Astrocyte of the spinal cord (primary cell): ENCODE measurements at regions not wholly inside any gene's neighbourhood (a gene's known extent, or its start where the extent isn't known, plus 50 kb on each side); places are given as distances from the start of the nearest gene placed in this dataset.
A peak's percentile ranks its signal among the peaks of the same experiment; 100 is the strongest.

Experiments used
- DNase-seq: peaks from one replicate; pipeline ENCODE4 v3.0.0; 2011; ENCODE audit warnings: low read depth, low spot score
- H3K4me3 ChIP-seq: 2 replicates; pipeline ENCODE4 v1.5.1; 2011; ENCODE audit warnings: low read depth, mild to moderate bottlenecking, low read length, moderate library complexity
- in situ Hi-C: cut with HindIII; loops from 2 replicates; pipeline ENCODE4 v1.10.0; 2017; ENCODE audit warnings: low sequenced_read_pairs
- TF ChIP-seq, protein P1 (sequence below): IDR thresholded peaks from 2 replicates; pipeline ENCODE4 v1.5.1; 2012; ENCODE audit warnings: low read depth, mild to moderate bottlenecking, low read length, inconsistent platforms

GRCh38 chr5:56566374-56567249 is 248.7 kb upstream of the MAP3K1 start:
- H3K4me3 ChIP-seq: no peak overlapping the region
- in situ Hi-C loops: no loop called here
- DNase-seq: no peak
- TF ChIP-seq, protein P1, sequence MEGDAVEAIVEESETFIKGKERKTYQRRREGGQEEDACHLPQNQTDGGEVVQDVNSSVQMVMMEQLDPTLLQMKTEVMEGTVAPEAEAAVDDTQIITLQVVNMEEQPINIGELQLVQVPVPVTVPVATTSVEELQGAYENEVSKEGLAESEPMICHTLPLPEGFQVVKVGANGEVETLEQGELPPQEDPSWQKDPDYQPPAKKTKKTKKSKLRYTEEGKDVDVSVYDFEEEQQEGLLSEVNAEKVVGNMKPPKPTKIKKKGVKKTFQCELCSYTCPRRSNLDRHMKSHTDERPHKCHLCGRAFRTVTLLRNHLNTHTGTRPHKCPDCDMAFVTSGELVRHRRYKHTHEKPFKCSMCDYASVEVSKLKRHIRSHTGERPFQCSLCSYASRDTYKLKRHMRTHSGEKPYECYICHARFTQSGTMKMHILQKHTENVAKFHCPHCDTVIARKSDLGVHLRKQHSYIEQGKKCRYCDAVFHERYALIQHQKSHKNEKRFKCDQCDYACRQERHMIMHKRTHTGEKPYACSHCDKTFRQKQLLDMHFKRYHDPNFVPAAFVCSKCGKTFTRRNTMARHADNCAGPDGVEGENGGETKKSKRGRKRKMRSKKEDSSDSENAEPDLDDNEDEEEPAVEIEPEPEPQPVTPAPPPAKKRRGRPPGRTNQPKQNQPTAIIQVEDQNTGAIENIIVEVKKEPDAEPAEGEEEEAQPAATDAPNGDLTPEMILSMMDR: no peak

GRCh38 chr5:56565644-56566043 is 249.7 kb upstream of the MAP3K1 start:
- no peak overlapping the region for H3K4me3 ChIP-seq
- no peak for DNase-seq
- TF ChIP-seq, protein P1: no peak
- in situ Hi-C loops: no loop called here

DNA sequence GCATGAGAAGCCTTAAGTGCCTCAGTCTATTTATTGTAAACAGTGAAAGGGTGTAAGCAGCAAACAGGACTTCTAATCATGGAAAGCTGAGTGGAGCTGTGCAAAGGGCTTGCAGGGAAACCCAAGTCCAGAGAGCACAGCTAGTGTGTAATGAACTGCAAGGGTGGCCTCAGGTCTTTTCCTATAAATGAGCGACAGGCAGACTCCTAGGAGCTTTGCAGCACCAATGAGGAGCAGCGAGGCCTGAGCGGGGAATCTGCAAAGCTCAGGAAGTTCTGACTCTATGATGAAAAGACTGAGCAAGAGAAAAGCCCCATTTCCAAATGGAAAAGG is 250.1 kb upstream of the MAP3K1 start:
- no peak overlapping the region for H3K4me3 ChIP-seq

DNA sequence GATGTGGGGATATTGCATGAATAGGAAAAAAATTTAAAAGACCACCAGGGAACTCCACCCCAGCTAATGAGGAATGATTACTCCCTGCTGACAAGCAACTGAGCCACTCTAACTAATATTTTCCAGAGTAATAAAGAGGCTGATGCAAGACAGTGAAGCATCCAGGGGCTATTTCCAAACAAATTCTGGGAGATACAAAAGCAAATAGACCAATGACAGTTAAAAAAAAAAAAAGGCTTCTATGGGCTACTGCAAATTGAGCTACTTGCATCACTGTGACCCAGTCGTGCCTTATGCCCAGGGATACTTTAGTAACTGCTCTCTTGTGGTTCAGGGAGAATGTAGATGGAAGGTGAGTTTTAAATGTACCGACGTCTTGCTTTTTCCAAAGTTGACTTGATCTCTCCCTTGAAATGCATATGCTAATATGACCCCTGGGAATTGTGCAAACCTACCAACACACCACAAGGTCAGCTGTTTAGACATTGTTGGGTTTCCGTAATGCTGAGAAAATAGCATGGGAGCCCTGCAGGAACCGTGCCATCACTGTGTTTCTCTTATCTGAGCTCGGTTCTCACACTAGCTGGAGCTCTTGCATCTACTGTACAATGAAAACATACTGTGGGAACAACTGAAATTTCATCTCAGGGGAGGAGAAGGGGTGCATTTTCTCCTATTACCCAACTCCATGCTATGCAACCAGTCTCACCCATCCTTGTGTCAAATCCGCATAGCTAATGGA is 250.6 kb upstream of the MAP3K1 start:
- H3K4me3 ChIP-seq: no peak overlapping the region
- TF ChIP-seq, protein P1: no peak
- in situ Hi-C loops: no loop called here
- peak; percentile 66 for DNase-seq

More for the DNA sequence above, 250.1 kb upstream of the MAP3K1 start:
- in situ Hi-C loops: no loop called here
- TF ChIP-seq, protein P1: no peak
- no peak for DNase-seq

DNA sequence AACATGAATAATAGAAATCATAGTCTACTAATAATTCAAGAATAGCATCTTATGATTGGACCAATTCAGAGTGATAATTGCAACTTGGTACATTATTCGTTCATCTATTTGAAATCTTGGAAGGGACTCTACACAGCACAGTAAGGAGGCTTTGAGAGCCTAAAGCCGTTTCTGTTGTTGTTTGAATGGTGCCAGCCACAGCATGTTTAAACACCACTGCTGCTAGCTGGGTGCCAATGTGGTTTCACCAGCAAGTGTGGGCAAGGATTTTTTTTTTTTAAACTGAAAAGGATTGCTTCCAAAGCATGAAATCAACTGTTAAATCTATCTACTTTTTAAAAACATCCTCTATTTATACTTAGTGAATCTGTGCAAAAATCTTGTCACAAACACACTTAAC is 253.9 kb upstream of the MAP3K1 start:
- in situ Hi-C loops: no loop called here
- TF ChIP-seq, protein P1: no peak

DNA sequence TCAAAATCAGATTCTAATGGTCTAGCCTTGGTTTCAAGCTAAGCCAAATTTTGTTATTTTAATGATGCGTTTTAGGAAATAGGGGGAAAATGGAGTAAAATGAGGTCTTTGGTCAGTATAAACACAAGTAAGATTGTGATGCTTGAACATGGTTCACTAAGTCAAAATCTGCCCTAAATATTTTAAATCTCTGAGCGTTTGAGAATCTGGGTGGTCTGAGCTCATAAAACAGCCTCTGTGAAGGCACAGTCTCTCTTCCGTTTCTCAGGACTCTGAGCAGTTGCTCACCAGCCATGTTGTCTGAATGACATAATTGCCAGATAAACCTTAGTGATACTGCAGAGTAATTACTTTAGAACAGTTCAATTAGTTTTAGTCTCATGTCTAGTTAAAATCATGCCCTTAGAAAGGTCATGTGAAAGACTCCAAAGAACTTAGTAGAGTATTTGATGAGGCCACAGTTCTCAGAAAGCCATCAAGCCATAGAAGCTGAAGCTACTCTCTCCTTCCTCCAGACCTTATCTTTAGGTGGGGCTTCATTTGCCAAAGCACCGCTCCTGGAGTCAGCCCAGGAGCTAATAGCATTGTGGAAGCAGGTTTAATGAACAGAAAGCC is 257.1 kb upstream of the MAP3K1 start:
- H3K4me3 ChIP-seq: no peak overlapping the region
- TF ChIP-seq, protein P1: no peak
- in situ Hi-C loops: no loop called here
- no peak for DNase-seq

More for the DNA sequence above, 253.9 kb upstream of the MAP3K1 start:
- DNase-seq: no peak
- no peak overlapping the region for H3K4me3 ChIP-seq
